SK-N-SH treated with all-trans-retinoic acid at 6 μM for 48 hours (cell line): ENCODE measurements at regions not wholly inside any gene's neighbourhood (a gene's known extent, or its start where the extent isn't known, plus 50 kb on each side); places are given as distances from the start of the nearest gene placed in this dataset.

Experiments
- ISL1 ChIP-seq: fragments of 250-450 bp; sonication (Bioruptor Pico); IDR thresholded peaks from 2 replicates; pipeline ENCODE4 v2.1.2; 2022; ENCODE audit warnings: mild to moderate bottlenecking, moderate library complexity
- OSR1 ChIP-seq: fragments of 250-450 bp; sonication (Bioruptor Pico); IDR thresholded peaks from 2 replicates; pipeline ENCODE4 v1.8.0; 2022; ENCODE audit warnings: moderate library complexity, mild to moderate bottlenecking, inconsistent platforms
- POU6F1 ChIP-seq: fragments of 250-450 bp; sonication (Bioruptor Pico); IDR thresholded peaks from 2 replicates; pipeline ENCODE4 v1.8.0; 2021; ENCODE audit warnings: low read depth, mild to moderate bottlenecking, moderate library complexity, borderline replicate concordance
- TCF4 ChIP-seq: fragments of 250-450 bp; sonication (Bioruptor Pico); IDR thresholded peaks from 2 replicates; pipeline ENCODE4 v1.8.0; 2021; ENCODE audit warnings: mild to moderate bottlenecking, moderate library complexity, borderline replicate concordance
- ZNF565 ChIP-seq: fragments of 450-650 bp; formaldehyde crosslinking; conservative IDR thresholded peaks from 2 replicates; pipeline ENCODE4 v1.5.0; 2020; ENCODE audit warnings: low read depth, mild to moderate bottlenecking, moderate library complexity
- ZNF8 ChIP-seq: fragments of 450-650 bp; formaldehyde crosslinking; IDR thresholded peaks from 2 replicates; pipeline ENCODE4 v1.5.0; 2020; ENCODE audit warnings: mild to moderate bottlenecking, moderate library complexity
- TF ChIP-seq, protein P1 (sequence below): fragments of 250-450 bp; sonication (Bioruptor Pico); IDR thresholded peaks from 2 replicates; pipeline ENCODE4 v1.8.0; 2020; ENCODE audit warnings: mild to moderate bottlenecking, moderate library complexity, borderline replicate concordance

GRCh38 chrX:46173159-46173558 is 372.1 kb downstream of the ZNF674 start:
- TF ChIP-seq ZNF565 (CRISPR knock-in tag) (no peak), OSR1 (CRISPR knock-in tag) (no peak), ISL1 (CRISPR knock-in tag) (no peak), POU6F1 (no peak), ZNF8 (CRISPR knock-in tag) (no peak), TCF4 (CRISPR knock-in tag) (no peak)
- TF ChIP-seq, protein P1, sequence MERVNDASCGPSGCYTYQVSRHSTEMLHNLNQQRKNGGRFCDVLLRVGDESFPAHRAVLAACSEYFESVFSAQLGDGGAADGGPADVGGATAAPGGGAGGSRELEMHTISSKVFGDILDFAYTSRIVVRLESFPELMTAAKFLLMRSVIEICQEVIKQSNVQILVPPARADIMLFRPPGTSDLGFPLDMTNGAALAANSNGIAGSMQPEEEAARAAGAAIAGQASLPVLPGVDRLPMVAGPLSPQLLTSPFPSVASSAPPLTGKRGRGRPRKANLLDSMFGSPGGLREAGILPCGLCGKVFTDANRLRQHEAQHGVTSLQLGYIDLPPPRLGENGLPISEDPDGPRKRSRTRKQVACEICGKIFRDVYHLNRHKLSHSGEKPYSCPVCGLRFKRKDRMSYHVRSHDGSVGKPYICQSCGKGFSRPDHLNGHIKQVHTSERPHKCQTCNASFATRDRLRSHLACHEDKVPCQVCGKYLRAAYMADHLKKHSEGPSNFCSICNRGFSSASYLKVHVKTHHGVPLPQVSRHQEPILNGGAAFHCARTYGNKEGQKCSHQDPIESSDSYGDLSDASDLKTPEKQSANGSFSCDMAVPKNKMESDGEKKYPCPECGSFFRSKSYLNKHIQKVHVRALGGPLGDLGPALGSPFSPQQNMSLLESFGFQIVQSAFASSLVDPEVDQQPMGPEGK (CRISPR knock-in tag), result no peak
